Naive B cell (primary cell): ENCODE measurements at regions not wholly inside any gene's neighbourhood (a gene's known extent, or its start where the extent isn't known, plus 50 kb on each side); places are given as distances from the start of the nearest gene placed in this dataset.

ENCODE experiments used
- ATAC-seq, 2 donors: fragments of 150-1000 bp; cut with Tn5 transposase; 2 replicates each; pipeline ENCODE4 v1.10.0; 2021; ENCODE audit warnings: low read depth in 2 of 2, mild to moderate bottlenecking in 2 of 2, moderate library complexity in 2 of 2
- DNase-seq: peaks from one replicate; pipeline ENCODE4 v3.0.0; 2022
- H3K27ac Mint-ChIP-seq, 6 donors: one replicate each; pipeline ENCODE4 v1.8.0; 2020 to 2022; ENCODE audit warnings: mild to moderate bottlenecking in 6 of 6, mixed read lengths in 6 of 6, moderate library complexity in 5 of 6, inconsistent platforms in 2 of 6
- H3K27me3 Mint-ChIP-seq, 3 donors: one replicate each; pipeline ENCODE4 v1.8.0; 2021 to 2022; ENCODE audit warnings: mixed read lengths in 3 of 3, mild to moderate bottlenecking in 1 of 3
- H3K36me3 Mint-ChIP-seq, 2 donors: one replicate each; pipeline ENCODE4 v1.8.0; 2020 to 2022; ENCODE audit warnings: mixed read lengths in 2 of 2, inconsistent platforms in 1 of 2, mild to moderate bottlenecking in 1 of 2
- H3K4me1 Mint-ChIP-seq, 3 donors: one replicate each; pipeline ENCODE4 v1.8.0; 2020 to 2022; ENCODE audit warnings: mixed read lengths in 3 of 3, inconsistent platforms in 1 of 3, mild to moderate bottlenecking in 1 of 3, moderate library complexity in 1 of 3
- H3K4me3 Mint-ChIP-seq, 8 donors: one replicate each; pipeline ENCODE4 v1.8.0; 2020 to 2022; ENCODE audit warnings: mild to moderate bottlenecking in 8 of 8, mixed read lengths in 8 of 8, moderate library complexity in 8 of 8, inconsistent platforms in 2 of 8
- H3K9me3 Mint-ChIP-seq, 7 donors: one replicate each; pipeline ENCODE4 v1.8.0; 2020 to 2022; ENCODE audit warnings: mixed read lengths in 7 of 7, mild to moderate bottlenecking in 5 of 7, inconsistent platforms in 2 of 7, moderate library complexity in 1 of 7

DNA sequence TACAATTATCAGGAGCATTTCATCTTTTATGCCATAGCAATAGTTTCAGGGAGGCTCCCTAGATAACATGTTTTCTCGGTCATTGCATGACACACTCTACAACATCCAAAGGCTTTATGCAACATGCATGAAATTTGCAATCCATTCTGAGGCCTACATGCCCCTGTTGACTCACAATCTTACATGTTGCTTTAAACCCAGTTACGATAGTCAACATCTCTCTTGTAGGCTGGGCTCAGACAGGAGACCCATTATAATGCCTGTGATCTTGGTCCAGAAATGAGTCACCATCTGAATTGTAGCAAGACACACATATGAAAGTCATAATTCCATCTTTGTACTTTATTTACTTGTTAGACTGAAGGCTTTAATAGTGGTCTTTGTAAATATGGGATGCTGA, 1050.3 kb upstream of the AMELY start:
- ATAC-seq: no peak
- no peak overlapping the region for H3K4me3 Mint-ChIP-seq
- no peaks in the 10 kb centered on the region for H3K9me3 Mint-ChIP-seq
- no peak overlapping the region for H3K27ac Mint-ChIP-seq
- H3K27me3 Mint-ChIP-seq: no peaks in the 10 kb centered on the region
- DNase-seq: no peak
- no peaks in the 10 kb centered on the region for H3K4me1 Mint-ChIP-seq
- H3K36me3 Mint-ChIP-seq: no peaks in the 10 kb centered on the region

DNA sequence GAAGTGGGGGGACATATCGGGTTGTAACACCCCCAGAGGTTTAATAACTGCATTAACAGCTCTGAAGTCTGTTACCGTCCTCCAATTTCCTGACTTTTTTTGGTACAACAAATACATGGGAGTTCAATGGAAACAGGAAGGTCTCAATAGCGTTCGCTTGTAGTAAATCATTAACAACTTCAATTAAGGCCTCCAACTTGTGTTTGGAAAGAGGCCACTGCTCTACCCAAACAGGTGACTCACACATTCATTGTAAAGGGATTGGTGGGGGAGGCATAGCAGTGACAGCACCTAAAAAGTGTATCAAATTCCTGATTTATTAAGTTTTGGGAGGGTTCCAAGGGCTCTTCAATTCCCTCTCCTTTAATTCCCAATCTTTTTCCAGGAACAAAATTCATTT, 1046.2 kb upstream of the AMELY start:
- H3K4me3 Mint-ChIP-seq: no peak overlapping the region
- H3K9me3 Mint-ChIP-seq: no peaks in the 10 kb centered on the region
- no peaks in the 10 kb centered on the region for H3K4me1 Mint-ChIP-seq
- ATAC-seq: no peak
- H3K27ac Mint-ChIP-seq: no peak overlapping the region
- H3K36me3 Mint-ChIP-seq: no peaks in the 10 kb centered on the region
- no peaks in the 10 kb centered on the region for H3K27me3 Mint-ChIP-seq
- no peak for DNase-seq

DNA sequence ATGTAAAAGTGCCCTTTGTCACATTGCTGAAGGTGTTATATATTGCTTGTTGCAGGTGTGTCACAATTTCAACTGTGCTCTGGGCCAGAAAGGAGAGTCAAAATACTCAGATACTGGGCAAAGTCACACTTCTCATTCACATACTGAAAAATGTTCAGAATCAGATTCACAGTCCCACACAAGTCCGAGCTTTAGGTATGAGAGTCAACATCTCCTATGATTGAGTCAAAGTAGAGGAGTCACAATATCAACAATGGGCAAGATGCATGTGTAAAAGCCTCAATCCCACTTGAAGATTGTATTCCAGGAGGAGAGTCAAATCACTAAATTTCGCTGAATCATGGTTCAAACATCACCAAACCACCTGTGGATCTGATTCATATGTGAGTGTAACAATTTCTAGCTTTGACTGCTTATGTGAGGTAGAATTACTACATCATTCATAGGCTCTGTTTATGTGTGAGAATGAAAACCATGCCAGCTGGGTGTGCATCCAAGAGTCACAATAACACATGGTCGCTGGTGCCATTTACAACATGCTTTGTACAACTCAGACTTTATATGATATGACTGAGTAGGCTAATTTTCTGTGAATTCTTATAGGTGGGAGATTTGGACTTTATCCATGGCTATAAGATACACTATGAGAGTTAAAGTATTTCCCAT, 1039.8 kb upstream of the AMELY start:
- Mint-ChIP-seq H3K9me3 (no peaks in the 10 kb centered on the region), H3K27ac (no peak overlapping the region), H3K4me3 (no peak overlapping the region), H3K27me3 (no peaks in the 10 kb centered on the region), H3K36me3 (no peaks in the 10 kb centered on the region), H3K4me1 (no peaks in the 10 kb centered on the region)
- DNase-seq (no peak), ATAC-seq (no peak)

DNA sequence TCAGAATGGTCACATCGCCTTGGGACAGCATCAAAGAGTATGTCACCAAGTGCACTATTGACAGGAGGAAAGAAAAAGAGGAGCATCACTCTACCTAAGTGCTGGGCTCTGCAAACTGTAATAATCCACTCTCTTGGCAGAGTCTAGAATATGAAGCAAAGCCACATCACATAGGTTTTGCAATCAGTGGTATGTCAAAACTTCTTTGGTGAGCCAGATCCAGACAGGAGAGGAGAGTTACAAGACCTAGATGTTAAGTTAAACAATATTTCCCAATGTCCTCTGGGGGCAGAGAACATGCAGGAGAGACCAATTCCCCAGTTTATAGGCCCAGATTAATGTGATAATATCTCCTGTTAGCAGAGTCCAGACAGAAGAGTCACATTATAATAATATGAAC, 1032.6 kb upstream of the AMELY start:
- DNase-seq: no peak
- H3K36me3 Mint-ChIP-seq: no peaks in the 10 kb centered on the region
- no peaks in the 10 kb centered on the region for H3K4me1 Mint-ChIP-seq
- H3K4me3 Mint-ChIP-seq: no peak overlapping the region
- no peak overlapping the region for H3K27ac Mint-ChIP-seq
- H3K27me3 Mint-ChIP-seq: no peaks in the 10 kb centered on the region
- no peaks in the 10 kb centered on the region for H3K9me3 Mint-ChIP-seq
- no peak for ATAC-seq

DNA sequence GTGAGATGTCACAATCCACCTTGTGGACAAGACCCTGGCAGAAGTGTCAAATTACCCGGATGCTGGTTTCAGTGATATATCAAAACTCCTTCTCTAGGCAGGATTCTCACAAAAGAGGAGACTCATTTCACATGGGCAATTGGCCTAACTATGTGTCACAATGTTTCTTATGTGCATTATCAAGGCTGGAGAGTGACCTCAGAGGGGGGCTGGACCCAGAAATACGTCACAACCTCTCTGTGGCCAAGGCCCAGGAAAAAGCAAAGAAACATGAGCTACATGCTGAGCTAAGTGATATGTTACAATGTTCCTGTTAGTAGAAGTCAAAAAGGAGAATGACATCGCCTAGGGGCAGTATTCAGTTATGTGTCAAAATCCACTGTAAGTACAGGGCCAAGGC, 1031.2 kb upstream of the AMELY start:
- Mint-ChIP-seq H3K4me3 (no peak overlapping the region), H3K9me3 (no peaks in the 10 kb centered on the region), H3K27ac (no peak overlapping the region), H3K36me3 (no peaks in the 10 kb centered on the region), H3K4me1 (no peaks in the 10 kb centered on the region), H3K27me3 (no peaks in the 10 kb centered on the region)
- no peak for DNase-seq
- no peak for ATAC-seq

DNA sequence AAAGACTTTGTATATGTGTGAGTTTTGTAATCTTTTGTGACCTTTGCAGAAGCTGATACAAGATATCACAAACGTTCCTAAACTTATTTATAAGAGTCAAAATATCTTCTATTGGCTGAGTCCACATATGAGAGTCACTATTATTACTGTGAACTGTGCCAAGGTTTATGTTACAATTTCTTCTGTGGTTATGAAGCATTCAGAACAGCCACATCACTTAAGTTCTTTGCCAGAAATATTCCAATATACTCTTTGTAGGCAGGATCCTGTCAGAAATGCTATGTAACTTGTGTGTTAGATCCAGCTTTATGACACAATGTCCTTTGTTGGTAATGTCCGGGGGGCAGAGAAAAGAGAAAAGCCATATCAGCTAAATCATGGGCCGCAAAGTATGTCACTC, 1030.3 kb upstream of the AMELY start:
- DNase-seq: no peak
- Mint-ChIP-seq H3K4me1 (no peaks in the 10 kb centered on the region), H3K4me3 (no peak overlapping the region), H3K27ac (no peak overlapping the region), H3K36me3 (no peaks in the 10 kb centered on the region), H3K9me3 (no peaks in the 10 kb centered on the region), H3K27me3 (no peaks in the 10 kb centered on the region)
- no peak for ATAC-seq

DNA sequence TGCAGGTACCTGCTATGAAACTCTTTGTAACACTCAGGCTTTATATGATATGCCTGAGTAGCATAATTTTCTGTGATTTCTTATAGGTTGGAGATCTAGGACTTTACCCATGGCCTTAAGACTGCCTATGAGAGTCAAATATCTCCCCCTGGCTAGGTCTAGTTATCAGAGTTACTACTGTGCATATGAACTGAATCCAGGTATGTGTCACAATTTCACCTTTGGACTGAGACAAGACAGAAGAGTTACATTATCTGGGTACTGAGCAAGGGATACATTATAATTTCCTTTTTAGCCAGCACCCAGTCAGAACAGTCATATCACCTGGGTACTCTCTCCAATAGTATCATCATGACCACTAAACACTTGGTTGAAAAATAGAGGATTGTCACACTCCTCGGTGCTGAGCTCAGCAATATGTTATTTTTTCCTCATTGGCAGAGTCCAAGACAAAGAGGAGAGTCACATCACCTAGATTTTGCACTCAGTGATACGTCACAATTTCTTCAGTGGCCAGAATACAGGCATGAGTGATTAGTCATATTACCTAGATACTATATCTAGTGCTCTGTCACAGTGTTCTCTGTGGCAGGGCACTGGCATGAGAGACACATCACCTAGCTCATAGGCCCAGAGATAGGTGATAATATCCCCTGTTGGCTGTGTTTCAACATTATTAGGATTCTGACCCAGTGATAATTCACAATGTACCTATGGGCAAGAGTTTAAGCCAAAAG, 1027.6 kb upstream of the AMELY start:
- ATAC-seq (no peak), DNase-seq (no peak)
- H3K27me3 Mint-ChIP-seq: no peaks in the 10 kb centered on the region
- H3K27ac Mint-ChIP-seq: no peak overlapping the region
- H3K4me3 Mint-ChIP-seq: no peak overlapping the region
- H3K4me1 Mint-ChIP-seq: no peaks in the 10 kb centered on the region
- no peaks in the 10 kb centered on the region for H3K36me3 Mint-ChIP-seq
- no peaks in the 10 kb centered on the region for H3K9me3 Mint-ChIP-seq

DNA sequence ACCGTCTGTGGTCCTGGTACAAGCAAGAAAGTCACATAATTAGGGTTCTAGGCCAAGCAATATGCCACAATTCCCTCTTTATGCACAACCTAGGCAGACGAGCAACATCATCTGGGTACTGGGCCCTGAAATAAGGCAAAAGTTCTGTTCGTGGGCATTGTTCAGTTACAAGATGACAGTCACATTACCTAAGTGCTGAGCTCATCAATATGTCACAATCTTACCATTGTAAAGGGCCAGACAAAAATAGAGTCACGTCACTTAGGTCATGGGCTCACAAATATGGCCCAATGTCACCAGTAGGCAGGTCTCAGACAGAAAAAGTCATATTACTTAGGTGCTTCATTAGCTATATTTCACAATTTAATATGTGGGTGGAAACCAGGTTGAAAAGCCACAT, 1025.3 kb upstream of the AMELY start:
- no peak for ATAC-seq
- no peaks in the 10 kb centered on the region for H3K9me3 Mint-ChIP-seq
- H3K27ac Mint-ChIP-seq: no peak overlapping the region
- H3K4me3 Mint-ChIP-seq: no peak overlapping the region
- H3K27me3 Mint-ChIP-seq: no peaks in the 10 kb centered on the region
- H3K36me3 Mint-ChIP-seq: no peaks in the 10 kb centered on the region
- H3K4me1 Mint-ChIP-seq: no peaks in the 10 kb centered on the region
- DNase-seq: no peak

DNA sequence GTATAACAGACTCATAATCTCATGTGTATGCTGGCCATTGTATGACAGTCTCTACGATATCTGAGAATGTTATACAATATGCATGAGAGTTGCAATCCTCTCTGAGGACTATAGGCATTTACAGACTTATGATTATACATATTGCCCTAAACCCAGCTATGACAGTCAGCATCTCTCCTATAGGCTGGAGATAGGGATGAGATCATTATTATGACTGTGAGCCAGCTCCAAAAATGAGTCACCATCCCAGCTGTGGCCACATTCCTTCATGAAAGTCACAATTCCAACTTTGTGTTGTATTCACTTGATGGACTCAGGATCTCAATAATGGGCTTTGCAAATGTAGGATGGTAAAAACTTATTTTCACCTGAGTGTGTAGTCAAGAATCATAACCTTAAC, 1024.5 kb upstream of the AMELY start:
- H3K27ac Mint-ChIP-seq: no peak overlapping the region
- no peak overlapping the region for H3K4me3 Mint-ChIP-seq
- DNase-seq (no peak), ATAC-seq (no peak)
- no peaks in the 10 kb centered on the region for H3K27me3 Mint-ChIP-seq
- H3K36me3 Mint-ChIP-seq: no peaks in the 10 kb centered on the region
- H3K9me3 Mint-ChIP-seq: no peaks in the 10 kb centered on the region
- no peaks in the 10 kb centered on the region for H3K4me1 Mint-ChIP-seq

DNA sequence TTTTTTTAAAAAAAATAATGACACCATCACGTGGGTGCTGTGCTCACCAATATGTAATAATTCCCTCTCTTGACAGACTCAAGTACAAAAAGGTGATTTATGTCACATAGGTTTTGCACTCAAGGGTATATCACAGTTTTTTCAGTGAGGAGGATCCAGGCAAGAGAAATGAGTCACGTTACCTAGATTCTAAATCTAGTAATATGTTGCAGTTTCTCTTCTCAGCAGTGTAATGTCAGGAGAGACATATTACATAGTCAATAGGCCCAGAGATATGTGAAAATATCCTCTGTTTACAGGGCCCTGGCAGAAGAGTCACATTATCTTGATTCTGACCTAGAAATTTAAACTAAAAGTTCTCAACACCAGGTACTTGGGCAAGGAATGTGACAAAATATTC, 1024.1 kb upstream of the AMELY start:
- ATAC-seq (no peak), DNase-seq (no peak)
- H3K27me3 Mint-ChIP-seq: no peaks in the 10 kb centered on the region

DNA sequence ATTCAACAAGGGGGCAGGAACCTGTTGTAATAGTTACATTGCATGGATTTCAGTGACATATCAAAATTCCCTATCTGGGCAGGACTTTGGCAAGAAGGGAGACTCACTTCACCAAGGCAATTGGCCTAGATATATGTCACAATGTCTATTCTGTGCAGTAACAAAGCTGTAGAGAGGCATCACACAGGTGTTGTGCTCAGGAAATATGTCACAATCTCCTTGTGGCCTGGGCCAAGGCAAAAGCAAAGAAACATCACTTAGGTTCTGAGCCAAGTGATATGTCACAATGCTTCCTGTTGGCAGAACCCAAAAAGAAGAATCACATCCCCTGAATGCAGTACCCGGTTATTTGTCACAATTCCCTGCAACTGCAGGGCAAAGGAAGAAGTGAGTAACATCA, 1020.9 kb upstream of the AMELY start:
- no peaks in the 10 kb centered on the region for H3K27me3 Mint-ChIP-seq
- no peaks in the 10 kb centered on the region for H3K36me3 Mint-ChIP-seq
- no peak overlapping the region for H3K27ac Mint-ChIP-seq
- ATAC-seq: no peak
- no peaks in the 10 kb centered on the region for H3K4me1 Mint-ChIP-seq
- H3K9me3 Mint-ChIP-seq: no peaks in the 10 kb centered on the region
- DNase-seq: no peak
- H3K4me3 Mint-ChIP-seq: no peak overlapping the region

More for the DNA sequence above, 1024.1 kb upstream of the AMELY start:
- H3K27ac Mint-ChIP-seq: no peak overlapping the region
- H3K9me3 Mint-ChIP-seq: no peaks in the 10 kb centered on the region
- H3K4me3 Mint-ChIP-seq: no peak overlapping the region
- H3K4me1 Mint-ChIP-seq: no peaks in the 10 kb centered on the region
- no peaks in the 10 kb centered on the region for H3K36me3 Mint-ChIP-seq

DNA sequence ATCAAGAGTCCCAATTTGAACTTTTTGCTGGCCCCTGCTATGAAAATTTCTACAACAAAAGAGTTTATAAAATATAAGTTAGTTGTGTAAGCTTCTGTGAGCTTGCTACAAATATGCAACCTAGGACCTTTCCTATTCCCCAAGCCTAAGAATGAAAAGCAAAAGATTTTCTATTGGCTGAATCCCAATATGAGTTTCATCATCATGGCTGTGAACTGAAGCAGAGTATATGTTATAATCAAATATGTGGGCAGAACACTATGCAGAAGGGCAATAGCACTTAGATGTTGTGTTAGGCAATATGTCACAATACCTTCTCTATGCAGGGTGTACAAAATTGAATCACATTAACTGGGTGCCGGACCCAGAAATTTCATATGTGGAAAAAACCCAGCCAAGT, 1018.3 kb upstream of the AMELY start:
- DNase-seq (no peak), ATAC-seq (no peak)
- Mint-ChIP-seq H3K27ac (no peak overlapping the region), H3K36me3 (no peaks in the 10 kb centered on the region), H3K27me3 (no peaks in the 10 kb centered on the region), H3K9me3 (no peaks in the 10 kb centered on the region), H3K4me3 (no peak overlapping the region), H3K4me1 (no peaks in the 10 kb centered on the region)

DNA sequence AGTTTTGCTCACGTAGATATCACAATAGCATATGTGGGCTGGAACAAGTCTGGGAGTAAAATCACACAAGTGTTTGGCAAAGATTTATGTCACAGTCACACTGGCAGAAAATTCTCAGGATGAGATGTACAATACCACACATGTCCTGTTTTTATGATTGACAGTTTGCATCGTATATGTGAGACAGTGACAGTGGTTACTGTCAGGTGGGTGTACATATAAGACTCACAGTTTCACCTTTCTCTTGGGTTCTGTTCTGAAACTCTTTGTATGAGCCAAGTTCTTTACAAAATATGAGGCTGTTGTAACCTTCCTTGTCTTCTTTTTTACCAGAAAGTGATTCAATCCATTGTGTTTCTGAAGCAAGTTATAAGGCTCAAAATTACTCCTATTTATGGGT, 1012.5 kb upstream of the AMELY start:
- Mint-ChIP-seq H3K36me3 (no peaks in the 10 kb centered on the region), H3K27me3 (no peaks in the 10 kb centered on the region), H3K4me3 (no peak overlapping the region), H3K4me1 (no peaks in the 10 kb centered on the region), H3K27ac (no peak overlapping the region), H3K9me3 (no peaks in the 10 kb centered on the region)
- ATAC-seq (no peak), DNase-seq (no peak)

DNA sequence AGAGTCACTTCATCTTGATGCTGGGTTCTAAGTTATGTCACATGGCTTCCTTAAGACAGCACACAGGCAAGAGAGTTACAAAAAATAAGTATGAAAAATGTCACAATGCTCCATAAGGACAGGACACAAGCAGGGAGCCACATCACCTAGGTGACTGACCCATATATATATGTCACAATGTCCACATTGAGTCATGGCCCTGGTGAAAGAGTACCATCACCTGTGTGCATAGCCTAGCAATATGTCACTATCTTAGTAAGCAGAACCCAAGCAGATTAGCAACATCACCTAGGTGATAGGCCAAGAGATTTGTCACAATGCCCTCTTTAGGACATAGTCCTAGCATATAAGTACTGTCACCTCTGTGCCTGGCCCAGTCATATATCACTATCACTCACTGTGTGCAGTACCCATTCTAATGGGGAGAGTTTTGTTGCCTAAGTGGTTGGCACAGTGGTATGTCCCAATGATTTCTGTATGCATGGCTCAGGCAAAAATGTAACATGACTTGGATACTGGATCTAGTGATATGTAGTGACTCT, 1012.0 kb upstream of the AMELY start:
- ATAC-seq: no peak
- Mint-ChIP-seq H3K27me3 (no peaks in the 10 kb centered on the region), H3K4me3 (no peak overlapping the region), H3K4me1 (no peaks in the 10 kb centered on the region), H3K36me3 (no peaks in the 10 kb centered on the region), H3K27ac (no peak overlapping the region), H3K9me3 (no peaks in the 10 kb centered on the region)
- DNase-seq: no peak
